Glutamatergic neuron (in vitro differentiated cells): ENCODE measurements at regions not wholly inside any gene's neighbourhood (a gene's known extent, or its start where the extent isn't known, plus 50 kb on each side); places are given as distances from the start of the nearest gene placed in this dataset.

Source experiments
- DNase-seq: peaks from one replicate; pipeline ENCODE4 v3.0.0; 2022
- H3K27ac Mint-ChIP-seq: one replicate; pipeline ENCODE4 v1.8.0; 2020; ENCODE audit warnings: mild to moderate bottlenecking, mixed read lengths, inconsistent platforms; ENCODE audit not compliant: unreplicated experiment
- H3K27me3 Mint-ChIP-seq: one replicate; pipeline ENCODE4 v1.8.0; 2020; ENCODE audit warnings: mild to moderate bottlenecking, moderate library complexity, mixed read lengths, inconsistent platforms; ENCODE audit not compliant: unreplicated experiment
- H3K36me3 Mint-ChIP-seq: one replicate; pipeline ENCODE4 v1.8.0; 2020; ENCODE audit warnings: mild to moderate bottlenecking, mixed read lengths, inconsistent platforms; ENCODE audit not compliant: unreplicated experiment
- H3K4me1 Mint-ChIP-seq: one replicate; pipeline ENCODE4 v1.8.0; 2020; ENCODE audit warnings: mild to moderate bottlenecking, low read depth, mixed read lengths, inconsistent platforms; ENCODE audit not compliant: unreplicated experiment
- H3K4me3 Mint-ChIP-seq: one replicate; pipeline ENCODE4 v1.8.0; 2020; ENCODE audit warnings: mild to moderate bottlenecking, mixed read lengths, inconsistent platforms; ENCODE audit not compliant: unreplicated experiment
- H3K9me3 Mint-ChIP-seq: one replicate; pipeline ENCODE4 v1.8.0; 2020; ENCODE audit warnings: mild to moderate bottlenecking, moderate library complexity, mixed read lengths, inconsistent platforms; ENCODE audit not compliant: unreplicated experiment
- TF ChIP-seq, protein P1 (sequence below): fragments of 200-600 bp; sonication (generic); IDR thresholded peaks from one replicate; pipeline ENCODE4 v1.5.0; 2021; ENCODE audit not compliant: partially characterized antibody, unreplicated experiment

DNA sequence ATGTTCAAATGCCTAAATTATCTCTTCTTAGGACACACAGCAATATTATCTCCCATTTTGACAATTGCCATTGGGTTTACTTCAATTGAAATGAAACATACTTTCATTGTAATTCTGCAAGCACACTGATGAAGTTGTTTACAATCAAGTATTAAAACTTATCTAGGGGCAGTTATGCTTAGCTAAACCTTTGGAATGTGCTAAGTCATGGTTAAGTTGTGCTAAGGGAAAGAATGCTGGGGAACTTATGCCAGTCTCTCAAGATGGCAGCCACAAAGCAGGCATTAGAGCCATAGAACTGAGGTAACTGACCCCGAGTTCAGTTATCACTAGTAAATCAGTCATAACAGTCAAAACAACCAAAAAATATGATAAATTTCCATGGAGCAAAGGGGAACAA, 59.1 kb upstream of the NT5E start:
- no peaks in the 10 kb centered on the region for H3K4me1 Mint-ChIP-seq
- H3K4me3 Mint-ChIP-seq: no peak overlapping the region
- no peak overlapping the region for H3K27ac Mint-ChIP-seq
- H3K36me3 Mint-ChIP-seq: no peaks in the 10 kb centered on the region
- no peaks in the 10 kb centered on the region for H3K27me3 Mint-ChIP-seq
- TF ChIP-seq, protein P1, sequence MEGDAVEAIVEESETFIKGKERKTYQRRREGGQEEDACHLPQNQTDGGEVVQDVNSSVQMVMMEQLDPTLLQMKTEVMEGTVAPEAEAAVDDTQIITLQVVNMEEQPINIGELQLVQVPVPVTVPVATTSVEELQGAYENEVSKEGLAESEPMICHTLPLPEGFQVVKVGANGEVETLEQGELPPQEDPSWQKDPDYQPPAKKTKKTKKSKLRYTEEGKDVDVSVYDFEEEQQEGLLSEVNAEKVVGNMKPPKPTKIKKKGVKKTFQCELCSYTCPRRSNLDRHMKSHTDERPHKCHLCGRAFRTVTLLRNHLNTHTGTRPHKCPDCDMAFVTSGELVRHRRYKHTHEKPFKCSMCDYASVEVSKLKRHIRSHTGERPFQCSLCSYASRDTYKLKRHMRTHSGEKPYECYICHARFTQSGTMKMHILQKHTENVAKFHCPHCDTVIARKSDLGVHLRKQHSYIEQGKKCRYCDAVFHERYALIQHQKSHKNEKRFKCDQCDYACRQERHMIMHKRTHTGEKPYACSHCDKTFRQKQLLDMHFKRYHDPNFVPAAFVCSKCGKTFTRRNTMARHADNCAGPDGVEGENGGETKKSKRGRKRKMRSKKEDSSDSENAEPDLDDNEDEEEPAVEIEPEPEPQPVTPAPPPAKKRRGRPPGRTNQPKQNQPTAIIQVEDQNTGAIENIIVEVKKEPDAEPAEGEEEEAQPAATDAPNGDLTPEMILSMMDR: no peak
- no peak for DNase-seq
- no peaks in the 10 kb centered on the region for H3K9me3 Mint-ChIP-seq

DNA sequence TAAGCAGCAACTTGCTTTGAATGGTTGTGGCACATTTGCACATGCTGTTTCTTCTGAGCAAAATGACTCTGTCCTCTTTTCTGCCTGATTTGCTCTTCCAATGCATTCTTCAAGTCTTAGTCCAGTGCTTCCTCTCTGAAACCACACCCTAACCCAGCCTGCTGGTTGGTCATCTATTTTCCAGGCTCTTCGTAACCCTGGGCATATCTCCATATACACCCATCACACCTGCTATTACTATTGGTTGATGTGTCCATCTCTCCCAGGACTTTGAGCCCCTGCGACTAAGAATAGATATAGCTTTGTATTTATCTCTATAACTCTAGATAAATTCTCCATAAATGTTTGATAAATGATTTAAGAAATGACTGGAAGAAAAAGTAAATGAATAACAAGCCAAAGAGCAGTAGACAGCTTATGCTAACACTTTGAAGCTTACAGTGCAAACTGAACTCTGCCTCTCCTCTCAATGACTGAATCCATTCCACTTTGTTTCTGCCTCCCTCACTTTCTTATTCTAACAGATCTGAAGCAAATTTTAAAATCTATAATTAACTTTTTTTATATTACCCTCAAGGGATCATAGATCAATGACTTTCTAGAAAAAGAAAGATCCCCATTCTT, 59.7 kb upstream of the NT5E start:
- Mint-ChIP-seq H3K4me1 (no peaks in the 10 kb centered on the region), H3K9me3 (no peaks in the 10 kb centered on the region), H3K27ac (no peak overlapping the region), H3K27me3 (no peaks in the 10 kb centered on the region), H3K4me3 (no peak overlapping the region), H3K36me3 (no peaks in the 10 kb centered on the region)
- no peak for DNase-seq
- TF ChIP-seq, protein P1: no peak

DNA sequence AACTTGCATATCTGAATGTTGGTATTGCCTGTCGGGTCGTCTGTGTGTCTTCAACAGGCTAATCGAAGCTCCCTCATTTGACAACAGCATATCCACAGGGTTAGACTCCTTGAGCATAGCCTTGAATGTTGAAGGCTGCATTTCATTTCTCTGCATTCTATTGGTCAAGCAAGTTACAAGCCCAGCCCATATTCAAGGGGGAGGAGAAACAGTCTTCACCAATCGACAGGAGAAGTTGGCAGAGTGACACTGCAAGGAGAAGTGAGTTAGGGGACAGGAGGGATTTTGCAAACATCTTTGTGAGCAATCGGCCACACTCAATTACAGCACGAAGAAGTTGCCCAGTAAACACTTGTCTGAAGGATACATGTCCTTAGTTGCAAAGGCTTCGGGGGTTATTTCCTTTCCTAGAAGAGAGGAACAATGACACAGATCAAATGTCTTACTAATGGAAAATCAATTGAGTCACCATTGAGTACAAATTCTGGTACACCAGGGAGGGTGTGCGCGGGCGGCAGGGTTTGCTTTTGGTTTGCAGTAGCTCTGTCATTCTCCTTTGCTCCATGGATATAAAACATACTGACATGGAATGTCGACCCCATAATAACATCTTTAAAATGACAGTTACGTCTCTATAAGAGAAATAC, 60.6 kb upstream of the NT5E start:
- H3K27me3 Mint-ChIP-seq: no peaks in the 10 kb centered on the region
- H3K27ac Mint-ChIP-seq: no peak overlapping the region
- TF ChIP-seq, protein P1: no peak
- no peaks in the 10 kb centered on the region for H3K4me1 Mint-ChIP-seq
- no peak overlapping the region for H3K4me3 Mint-ChIP-seq
- H3K36me3 Mint-ChIP-seq: no peaks in the 10 kb centered on the region
- no peak for DNase-seq
- H3K9me3 Mint-ChIP-seq: no peaks in the 10 kb centered on the region

DNA sequence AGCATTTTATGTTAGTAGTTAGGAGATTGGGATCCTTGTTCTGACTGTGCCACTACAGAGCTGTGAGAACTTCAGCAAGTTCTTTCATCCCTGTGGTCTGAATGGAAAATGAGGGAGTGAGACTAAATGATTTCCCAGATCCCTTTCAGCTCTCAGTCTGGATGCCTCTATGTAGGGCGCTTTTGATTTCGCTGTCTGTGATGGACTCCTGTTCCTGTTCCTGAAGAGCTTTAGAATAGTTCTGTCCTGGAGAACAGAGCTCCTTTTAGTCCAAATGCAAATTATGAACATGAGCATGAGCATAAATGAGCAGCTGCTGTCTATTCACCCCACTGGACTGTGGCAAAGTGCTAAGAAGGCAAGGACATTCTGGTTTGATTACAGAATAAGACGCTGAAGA, 61.4 kb upstream of the NT5E start:
- Mint-ChIP-seq H3K4me1 (no peaks in the 10 kb centered on the region), H3K27me3 (no peaks in the 10 kb centered on the region), H3K9me3 (no peaks in the 10 kb centered on the region), H3K4me3 (no peak overlapping the region), H3K36me3 (no peaks in the 10 kb centered on the region), H3K27ac (no peak overlapping the region)
- no peak for DNase-seq
- TF ChIP-seq, protein P1: no peak

DNA sequence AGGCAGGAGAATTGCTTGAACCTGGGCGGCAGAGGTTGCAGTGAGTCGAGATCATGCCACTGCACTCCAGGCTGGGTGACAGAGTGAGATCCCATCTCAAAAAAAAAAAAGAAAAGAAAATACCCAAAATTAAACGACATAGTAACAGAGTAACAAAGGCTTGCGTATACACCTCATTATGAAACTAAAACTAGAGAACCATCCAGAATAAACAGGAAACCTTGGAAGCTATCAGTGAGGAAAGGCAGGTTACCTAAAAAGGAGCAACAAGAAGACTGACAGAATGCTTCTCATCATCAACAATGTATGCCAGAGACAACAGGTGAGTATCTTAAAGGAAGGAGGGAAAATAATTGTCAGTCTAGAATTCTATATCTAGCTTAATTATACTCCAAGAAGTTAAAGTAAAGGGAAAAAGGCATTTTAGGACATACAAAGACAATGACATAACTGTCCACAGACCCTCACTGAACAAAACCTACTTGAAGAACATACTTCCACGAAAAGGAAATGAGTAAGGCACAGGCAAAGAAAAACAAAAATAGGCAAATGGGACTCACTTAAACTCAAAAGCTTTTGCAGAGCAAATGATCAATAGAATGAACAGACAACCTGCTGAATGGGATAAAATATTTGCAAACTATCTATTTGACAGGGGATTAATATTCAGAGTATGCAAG, 64.1 kb upstream of the NT5E start:
- DNase-seq: no peak
- Mint-ChIP-seq H3K4me3 (no peak overlapping the region), H3K36me3 (no peaks in the 10 kb centered on the region), H3K4me1 (no peaks in the 10 kb centered on the region), H3K9me3 (no peaks in the 10 kb centered on the region), H3K27ac (no peak overlapping the region), H3K27me3 (no peaks in the 10 kb centered on the region)
- TF ChIP-seq, protein P1: no peak
